Activated T-cell treated with anti-CD3 and anti-CD28 coated beads for 48 hours (primary cell): ENCODE measurements at regions not wholly inside any gene's neighbourhood (a gene's known extent, or its start where the extent isn't known, plus 50 kb on each side); places are given as distances from the start of the nearest gene placed in this dataset.

Experiments
- DNase-seq: peaks from one replicate; pipeline ENCODE4 v3.0.0-alpha.2; 2020; ENCODE audit warnings: low read depth

DNA sequence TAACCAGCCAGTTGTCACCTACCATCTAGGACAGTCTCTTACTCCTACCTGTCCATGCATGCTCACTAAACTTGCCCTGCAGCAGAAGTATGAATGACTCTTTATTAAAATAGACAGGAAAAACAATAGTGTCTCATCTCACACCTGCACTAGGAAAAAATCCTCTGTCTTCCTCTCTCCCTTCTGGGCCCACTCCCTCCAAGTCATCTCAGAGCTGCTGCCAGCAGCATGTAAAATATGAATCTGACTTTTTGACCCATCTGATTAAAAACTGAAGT lies 93.5 kb upstream of the THBS1 start:
- no peak for DNase-seq

DNA sequence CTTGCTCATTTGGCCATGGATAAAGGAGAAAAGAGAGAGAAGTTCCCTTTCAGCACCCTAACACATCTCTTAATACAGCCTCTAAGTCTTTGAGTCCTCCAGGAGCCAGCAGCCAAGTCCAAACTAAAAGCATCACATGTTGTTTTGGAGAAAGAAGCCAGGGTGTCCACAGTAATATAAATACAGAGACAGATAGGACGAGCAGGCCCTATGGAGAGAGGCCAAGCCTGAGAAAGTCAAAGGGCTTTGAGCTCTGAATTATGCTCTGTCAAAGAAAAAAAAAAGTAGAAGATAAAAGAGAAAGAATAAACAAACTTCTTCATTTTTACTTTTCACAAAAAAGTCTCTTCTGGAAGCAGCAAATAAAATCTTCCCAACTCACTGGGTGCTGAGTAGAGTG lies 92.4 kb upstream of the THBS1 start:
- no peak for DNase-seq

DNA sequence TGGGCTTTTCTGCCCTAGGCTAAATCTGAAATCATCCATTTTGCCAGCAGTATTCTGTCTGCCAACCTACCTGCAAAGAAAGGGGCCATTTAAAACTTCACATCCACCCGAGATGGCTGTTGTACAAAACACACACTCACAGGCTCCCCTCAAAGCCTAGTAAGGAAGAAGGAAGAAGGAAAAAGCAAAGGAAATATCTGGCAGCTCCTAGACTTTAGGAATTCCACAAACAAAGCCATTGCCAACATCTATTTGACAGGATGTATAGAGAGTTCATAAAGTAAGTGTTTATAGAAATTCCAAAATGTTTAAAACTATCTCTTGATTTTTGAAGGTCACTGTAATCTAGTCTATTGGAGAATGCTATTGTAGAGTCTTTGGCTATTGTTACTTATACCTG lies 91.9 kb upstream of the THBS1 start:
- DNase-seq: no peak

DNA sequence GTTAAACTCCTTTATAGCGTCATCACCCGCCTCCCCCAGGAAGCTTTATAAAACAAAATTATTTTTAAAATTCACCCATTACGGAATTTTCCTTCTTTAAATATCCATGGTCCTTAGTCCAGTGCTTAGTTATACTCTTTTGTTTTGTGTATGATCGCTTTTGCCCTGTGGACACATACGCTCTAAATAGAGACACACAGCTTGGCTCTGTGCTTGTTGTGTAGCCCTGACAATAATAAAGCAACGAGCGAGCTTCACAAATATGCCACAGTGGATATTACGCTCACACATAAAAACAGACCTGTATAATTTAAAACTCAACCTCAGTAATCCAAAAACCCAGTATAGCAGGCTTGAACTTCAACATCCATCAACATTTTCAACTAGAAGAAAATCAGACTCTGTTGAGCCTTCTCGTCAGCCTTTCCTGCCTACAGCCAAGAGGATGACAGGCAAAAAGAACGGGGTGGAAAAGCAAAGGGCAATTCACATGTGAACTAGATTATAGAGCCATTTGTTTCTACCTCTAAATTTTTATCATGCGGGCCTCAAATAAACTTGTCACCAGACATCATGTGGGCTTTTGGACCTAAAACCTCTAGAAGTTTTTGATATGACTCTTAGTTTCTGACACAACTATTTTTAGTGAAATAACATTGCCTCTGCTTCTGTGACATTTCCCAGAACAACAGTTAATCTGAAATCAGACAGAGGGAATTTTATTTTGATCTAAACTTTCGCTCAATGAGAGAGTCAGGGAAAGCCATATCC lies 89.6 kb upstream of the THBS1 start:
- no peak for DNase-seq

DNA sequence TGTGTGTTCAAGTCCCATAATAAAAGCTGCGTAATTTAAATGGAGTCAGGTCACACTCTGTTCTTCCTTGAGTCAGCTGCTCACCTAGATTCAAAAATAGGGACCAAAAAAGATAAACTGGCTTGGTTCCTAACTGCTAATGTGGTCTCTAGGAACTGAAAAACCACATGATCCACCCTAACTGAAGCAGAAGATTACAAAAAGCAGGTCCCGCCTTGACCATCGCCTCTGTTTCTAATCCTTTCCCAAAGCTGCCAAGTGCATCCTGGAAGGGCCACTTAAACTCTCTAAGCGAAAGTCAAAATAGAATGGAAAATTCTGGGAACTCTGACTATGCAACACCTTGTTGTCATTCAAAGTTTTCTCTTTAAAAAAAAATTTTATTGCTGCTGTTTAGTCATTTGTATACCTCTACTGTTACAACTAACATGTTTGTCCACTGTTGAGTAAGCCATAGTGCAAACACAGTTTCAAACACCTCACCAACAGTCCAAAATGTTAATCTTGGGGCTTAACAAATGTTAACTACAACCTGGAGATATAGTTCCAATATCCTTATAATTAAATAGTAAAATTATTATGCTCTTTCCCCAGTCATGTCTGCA lies 88.9 kb upstream of the THBS1 start:
- no peak for DNase-seq

DNA sequence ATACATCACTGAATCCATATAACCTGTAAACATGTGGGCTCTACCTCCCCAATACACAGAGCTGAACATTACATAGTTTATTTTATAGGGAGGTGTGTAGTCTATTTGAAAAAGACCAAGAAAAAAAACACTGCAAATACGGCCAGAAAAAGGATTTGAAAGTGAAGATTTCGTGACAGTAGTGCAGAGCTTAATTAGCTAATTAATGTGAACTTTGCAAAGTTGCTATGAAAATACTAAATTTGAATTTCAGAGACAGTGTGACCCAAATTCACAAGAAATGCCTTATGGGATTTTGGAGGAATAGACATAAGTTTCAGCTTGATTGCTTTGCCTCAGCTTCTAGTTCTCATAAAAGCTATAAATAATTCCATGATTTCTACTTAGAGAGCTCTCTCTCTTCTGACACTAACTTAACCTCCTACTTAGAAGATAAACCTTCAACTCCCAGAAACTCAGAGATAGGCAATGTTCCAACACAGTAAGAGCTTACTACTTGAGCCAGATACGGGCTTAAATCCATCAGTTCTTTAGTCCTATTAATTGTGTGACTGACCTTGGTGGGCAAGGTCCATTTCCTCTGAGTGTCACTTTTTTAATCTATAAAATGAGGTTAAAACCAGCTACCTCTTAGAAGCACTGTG lies 87.3 kb upstream of the THBS1 start:
- DNase-seq: no peak

DNA sequence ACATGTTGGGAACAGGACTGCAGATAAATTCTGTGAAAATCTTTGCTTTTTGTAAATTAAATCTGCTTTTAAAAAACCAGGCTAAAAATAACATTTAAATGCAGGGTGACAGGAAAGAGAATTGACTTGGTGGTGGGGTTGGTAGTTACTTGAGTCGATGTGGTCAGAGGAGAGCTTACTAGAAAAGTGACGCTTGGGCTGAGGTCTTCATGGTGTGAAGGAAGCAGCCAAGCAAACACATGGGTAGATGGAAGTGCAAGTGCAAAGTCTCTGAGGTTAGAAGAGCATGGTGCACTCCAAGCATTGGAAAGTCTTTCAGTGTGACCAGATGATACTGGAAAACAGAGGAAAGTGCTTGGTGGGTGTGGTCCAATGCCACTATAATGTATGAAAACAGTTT lies 86.4 kb upstream of the THBS1 start:
- DNase-seq: no peak

DNA sequence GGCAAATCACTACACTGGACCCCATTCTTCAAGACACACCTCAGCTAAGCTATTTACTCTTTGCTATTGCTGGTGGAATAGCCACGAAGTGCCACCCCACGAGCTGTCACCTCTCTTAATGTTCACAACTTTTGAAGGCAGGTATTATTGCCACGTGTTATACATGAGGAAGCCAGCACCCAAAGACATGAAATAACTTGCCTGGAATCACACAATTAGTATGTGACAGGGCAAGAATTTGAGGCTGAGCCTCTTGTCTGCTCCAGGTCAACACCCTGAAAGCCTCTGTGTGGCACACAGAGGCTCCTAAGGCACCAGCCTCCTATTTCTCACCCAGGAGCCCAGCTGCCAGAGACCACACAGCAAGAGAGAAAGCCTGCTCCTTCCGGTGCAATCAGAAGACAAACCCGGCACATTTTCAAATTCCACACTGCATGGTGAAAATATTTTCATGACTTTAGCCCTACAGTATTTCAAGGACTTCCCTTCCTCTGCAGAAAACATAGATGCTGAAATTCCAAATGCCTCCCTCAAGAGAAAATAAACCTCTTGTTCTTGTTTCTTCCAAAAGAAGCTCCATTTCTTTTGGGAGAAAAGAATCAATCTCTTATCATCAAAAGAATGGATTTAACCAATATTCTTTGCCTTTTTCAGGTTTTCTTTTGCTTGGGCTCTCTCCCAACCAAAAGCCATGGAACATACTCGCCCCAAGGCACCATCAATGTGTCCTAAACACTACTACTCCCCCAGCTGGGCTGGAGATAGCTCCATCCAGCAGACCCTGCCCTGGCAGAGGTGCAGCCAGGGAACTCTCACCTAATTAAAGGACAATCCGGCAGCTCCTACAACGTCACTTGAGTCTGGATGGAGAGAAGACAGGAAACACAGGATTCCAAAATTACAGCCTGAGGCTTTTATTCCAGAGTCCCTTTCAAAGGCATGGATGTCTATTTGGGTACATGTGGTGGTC lies 84.7 kb upstream of the THBS1 start:
- no peak for DNase-seq

DNA sequence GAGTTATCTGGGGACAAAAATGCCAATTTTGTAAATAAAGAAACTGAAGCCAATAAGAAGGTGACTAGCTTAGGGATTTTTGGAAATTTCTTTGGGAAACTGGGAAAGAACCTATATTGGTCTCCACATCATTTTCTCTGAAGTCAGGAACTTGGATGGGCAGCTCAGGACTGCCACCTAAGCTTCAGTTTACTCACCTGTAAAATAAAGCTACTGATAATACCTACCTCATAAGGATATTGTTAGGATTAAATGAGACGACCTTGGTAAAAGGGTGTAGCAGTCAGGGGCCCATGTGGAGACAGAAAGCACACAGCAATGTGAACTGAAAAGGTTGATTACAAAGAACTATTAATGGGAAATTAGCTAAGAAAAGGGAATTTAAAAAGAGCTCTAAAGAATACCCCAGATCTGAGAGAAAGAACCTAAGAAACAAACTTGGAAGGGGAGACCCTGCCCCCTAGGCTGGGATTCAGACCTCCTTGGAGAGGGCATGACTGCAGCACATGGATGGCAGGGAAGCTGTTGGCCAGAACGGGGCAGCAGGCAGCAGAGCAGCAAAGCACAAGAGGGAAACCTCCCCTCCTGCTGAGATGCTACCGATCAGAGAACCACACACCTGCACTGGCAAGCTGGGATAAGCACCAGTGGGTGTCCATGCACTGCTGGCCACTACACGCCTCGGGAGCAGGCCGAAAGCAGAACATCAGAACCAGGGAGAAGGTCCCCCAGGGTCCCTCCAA lies 83.7 kb upstream of the THBS1 start:
- DNase-seq: no peak

DNA sequence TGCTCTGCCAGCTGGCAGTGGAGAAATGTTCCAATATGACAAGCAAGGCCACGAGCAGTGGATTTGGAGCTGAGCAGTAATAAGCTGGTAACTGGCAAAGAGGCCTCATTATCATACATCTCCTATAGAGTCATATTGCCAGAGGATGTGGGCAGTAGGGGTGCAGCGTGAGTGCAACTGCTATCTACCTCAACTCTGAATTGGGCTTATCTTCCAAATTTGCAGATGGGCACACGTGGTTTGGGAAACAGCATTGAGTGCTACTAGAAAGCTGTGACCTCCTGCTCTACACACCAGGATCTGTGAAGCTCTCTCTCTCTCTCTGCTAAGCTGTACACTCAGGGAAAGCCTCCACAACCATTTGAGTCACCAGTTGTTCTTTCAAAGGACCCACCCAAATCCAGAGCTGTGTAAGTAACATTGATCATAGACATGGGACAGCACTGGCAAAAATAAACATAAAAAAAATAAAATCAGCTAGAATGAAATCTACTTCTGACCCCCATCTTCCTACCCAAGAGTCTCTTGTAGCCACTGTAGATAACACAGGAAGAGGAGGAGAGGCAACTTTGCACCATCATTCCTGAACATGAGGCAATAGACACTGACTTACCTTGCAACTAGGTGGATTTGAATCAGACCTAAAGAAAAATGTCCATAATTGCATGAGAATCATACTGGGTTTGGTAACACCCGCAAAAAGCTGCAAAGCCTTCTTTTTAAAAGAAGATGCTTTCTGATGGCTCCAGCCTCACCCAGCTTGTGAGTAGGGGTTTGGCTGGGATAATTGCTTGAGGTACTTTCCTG lies 82.9 kb upstream of the THBS1 start:
- no peak for DNase-seq

DNA sequence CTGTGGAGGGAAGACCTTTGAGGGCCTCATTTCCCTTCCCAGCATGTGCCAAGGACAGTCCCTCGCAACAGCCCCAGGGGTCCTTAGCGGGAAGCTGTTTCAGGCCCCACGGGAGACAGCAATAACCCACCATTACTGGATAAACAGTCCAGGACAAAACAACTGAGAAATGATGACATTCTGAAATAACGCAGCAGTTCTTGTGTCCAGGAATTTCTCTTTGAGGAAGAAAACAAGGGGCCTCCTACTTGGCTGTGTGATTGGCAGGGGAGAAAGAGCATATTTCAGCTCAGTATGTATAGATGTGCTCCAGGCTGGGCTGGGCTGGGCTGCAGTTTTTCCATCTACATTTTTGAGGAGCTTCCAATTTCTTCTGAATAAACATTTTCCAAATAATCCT lies 82.2 kb upstream of the THBS1 start:
- no peak for DNase-seq

DNA sequence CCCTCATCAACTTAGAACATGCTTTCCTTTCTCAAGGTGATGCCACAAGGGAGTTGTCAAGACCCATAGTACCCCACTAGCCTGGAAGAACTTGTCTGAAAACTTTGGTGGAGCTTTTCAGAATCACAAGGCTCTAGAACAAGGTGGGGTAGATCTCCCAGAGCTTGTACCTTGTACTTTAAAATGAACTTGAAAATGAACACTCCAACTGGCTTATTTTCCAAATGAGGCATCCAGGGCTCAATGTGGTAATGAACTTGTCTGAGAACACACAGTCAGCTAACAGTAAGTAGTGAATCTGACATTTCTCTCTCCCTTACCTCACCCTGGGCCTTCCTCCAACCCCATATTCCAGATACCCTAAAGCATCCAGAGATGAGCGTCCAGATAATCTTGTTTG lies 81.8 kb upstream of the THBS1 start:
- no peak for DNase-seq

DNA sequence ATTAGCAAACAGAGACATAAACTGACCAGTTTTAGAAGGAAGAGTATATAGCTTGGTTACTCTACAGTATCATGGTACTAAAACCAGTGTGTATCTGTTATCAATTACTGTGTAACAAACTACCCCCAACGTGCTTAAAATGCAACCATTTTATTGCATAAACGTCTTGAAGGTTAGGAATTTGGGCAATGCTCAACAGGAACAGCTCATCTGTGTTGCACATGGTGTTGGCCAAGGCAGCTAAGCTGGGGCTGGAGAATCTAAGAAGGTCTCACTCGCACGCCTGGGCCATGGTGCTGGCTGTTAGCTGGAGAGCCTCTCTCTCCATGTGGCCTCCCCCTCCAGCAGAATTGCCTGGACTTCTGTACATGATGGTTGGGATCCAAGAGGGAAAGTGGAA lies 81.2 kb upstream of the THBS1 start:
- no peak for DNase-seq

DNA sequence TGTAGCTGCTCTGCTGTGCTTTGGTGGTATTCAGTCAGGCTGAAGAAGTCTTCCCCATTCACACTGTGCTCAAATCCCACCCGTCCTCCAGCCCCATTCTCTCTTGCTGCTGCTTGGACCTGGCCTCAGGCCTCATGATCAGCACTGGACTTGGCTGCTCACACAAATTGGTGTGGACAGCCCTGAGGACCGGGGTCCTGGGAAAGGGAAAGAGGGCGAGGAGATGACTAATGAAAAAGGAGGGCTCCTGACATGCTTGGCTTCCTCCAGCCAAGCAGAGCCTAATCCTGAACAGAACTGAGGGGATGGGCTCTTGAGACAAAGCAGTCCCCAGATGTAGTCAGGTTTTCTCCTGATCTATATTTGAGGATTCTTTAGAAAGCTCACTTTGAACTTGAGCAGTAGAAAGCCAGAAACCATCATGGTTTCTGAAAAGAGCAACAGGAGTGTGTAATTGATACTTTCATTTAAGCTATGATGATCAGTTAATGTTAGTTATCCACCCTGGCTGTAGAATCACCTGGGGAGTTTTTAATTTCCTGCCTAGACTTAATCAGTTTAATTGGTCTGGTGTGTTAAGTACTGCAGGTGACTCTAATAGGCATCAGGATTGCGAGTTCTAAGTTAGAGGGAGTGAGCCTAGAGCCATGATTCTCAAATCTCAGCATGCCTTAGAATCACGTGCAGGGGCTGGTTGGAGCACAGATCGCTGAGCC lies 79.4 kb upstream of the THBS1 start:
- DNase-seq: no peak

DNA sequence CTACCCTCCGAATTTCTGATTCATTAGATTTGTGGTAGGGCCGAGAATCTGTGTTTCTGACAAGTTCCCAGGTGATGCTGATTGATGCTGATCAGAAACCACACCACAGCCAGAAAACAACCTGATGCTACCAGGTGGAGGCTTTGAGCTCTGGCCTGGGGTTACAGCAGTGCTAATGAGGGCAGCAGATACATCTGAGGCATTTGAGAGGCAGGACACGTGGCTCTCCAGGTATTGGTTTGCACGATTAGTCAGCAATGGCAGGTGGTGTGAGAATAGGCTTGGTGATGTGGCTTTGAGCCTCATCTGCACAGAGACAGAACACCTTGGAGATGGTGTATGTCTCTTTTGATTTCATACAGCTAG lies 78.8 kb upstream of the THBS1 start:
- no peak for DNase-seq

DNA sequence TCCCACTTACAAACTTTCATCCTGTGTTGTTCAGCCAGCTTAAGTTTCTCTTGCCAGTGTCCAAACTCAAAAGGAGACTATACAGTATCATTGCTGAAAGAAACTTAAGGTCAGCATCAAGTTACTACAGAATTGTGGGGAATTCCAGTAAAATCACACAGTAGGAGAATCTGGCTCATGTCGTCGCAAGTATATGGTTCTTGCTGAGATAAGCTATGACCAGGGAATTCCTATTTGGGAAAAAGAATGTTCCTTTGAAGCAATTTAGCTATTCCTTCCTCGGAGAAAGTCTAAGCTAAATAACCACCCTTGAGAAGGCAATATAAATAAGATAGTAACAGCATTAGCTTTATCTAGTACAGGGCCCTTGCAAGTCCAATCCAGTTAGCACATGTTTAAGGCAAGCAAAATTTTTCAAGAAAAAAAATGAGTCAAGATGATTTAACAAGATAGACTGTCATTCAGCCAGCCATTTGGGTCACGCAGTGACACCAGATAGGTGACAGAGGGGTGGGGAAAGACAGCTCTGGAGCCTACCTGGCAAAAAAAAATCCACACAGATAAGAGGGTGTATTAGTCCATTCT lies 78.2 kb upstream of the THBS1 start:
- DNase-seq: no peak

DNA sequence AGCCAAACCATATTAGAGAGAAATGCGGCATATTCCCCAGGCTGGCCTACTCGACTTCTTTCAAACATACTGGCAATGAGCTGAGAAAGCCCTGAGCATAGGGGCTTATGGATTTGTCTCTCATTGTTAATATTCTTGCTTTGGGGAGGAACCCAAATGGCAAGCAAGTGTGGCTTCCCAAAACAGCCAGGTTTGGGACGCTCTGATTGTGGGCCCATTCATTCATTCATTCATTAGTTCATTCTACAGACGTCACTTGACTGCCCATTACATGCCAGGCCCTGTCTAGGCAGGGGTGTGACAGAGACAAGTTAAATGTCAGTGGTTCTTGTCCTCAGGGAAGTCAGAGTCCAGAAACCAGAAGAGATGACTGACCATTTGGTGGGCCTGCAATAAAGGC lies 77.4 kb upstream of the THBS1 start:
- DNase-seq: no peak

DNA sequence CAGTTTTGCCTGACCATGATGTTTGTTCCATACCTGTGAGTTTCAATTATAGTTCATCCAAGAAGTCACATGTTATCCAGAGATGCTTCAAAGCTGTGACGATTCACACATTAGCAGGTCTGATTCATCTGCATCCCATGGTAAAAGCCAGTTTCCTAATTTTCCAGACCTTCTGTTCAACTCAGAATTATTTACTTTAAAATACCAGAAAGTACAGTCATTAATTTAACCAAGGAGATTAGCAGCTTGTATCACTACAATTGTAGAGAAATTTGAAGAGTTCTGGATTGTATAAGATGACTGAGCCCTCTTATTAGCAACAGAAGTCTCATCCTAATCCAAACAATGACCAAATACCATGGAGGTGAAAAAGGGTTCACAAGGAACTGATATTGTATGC lies 76.1 kb upstream of the THBS1 start:
- no peak for DNase-seq

DNA sequence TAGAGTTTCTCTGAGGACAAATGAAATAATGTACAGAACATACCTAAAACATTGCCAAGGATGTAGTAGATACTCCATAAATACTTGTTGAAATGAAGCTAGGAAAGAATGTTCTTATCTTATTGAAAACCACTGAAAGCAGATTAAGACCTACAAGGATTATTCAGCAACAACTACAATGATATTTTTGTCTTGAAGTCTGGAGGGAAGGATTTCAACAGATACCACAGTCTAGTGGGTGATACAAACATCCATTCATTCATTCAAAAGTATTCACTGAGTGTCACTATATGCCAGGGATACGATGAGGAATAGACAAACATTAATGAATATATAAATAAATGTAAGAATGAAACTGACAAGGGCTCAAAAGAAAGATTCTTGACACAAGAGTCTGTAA lies 74.7 kb upstream of the THBS1 start:
- no peak for DNase-seq

DNA sequence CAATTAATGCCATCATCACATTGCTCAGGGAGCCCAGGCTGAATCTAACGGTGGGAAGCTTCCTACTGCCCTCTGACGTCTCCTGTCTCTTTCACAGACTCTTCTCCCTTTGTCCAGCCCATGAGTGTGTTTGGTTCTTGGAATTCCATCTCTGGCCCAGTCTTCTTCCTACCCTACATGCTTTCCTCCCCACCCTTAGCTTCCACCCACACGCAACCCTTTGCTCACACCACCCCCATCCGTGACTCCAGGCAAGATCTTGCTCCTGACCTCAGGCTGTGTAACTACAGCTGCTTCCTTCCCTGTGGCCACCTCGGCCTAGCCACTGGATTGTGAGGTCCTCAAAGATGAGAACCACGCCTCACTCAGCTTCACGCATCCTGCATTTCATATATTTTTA lies 72.3 kb upstream of the THBS1 start:
- no peak for DNase-seq
